Trophoblast cell (in vitro differentiated cells and primary cell): ENCODE measurements at regions not wholly inside any gene's neighbourhood (a gene's known extent, or its start where the extent isn't known, plus 50 kb on each side); places are given as distances from the start of the nearest gene placed in this dataset.
A peak's percentile ranks its signal among the peaks of the same experiment; 100 is the strongest.

ENCODE experiments used
- DNase-seq, 2 donors: peaks; one replicate each; pipeline ENCODE4 v3.0.0-alpha.2; 2016
- H2AFZ ChIP-seq: 2 replicates; pipeline ENCODE4 v1.6.1; 2013; ENCODE audit warnings: low read length, moderate library complexity, mild to moderate bottlenecking; ENCODE audit not compliant: insufficient read depth, poor library complexity
- H2AK5ac ChIP-seq: 2 replicates; pipeline ENCODE4 v1.6.1; 2013; ENCODE audit warnings: mild to moderate bottlenecking, low read length
- H2BK120ac ChIP-seq: 2 replicates; pipeline ENCODE4 v1.6.1; 2013; ENCODE audit warnings: low read length, mild to moderate bottlenecking, moderate library complexity; ENCODE audit not compliant: insufficient read depth, poor library complexity
- H2BK12ac ChIP-seq: 2 replicates; pipeline ENCODE4 v1.6.1; 2013; ENCODE audit warnings: mild to moderate bottlenecking, low read length, moderate library complexity
- H2BK5ac ChIP-seq: 2 replicates; pipeline ENCODE4 v1.6.1; 2013; ENCODE audit warnings: low read length, low read depth, moderate library complexity, mild to moderate bottlenecking; ENCODE audit not compliant: poor library complexity
- H3K14ac ChIP-seq: 2 replicates; pipeline ENCODE4 v1.6.1; 2013; ENCODE audit warnings: mild to moderate bottlenecking, low read length
- H3K18ac ChIP-seq: 2 replicates; pipeline ENCODE4 v1.6.1; 2013; ENCODE audit warnings: mild to moderate bottlenecking, low read length
- H3K23ac ChIP-seq: 2 replicates; pipeline ENCODE4 v1.6.1; 2013; ENCODE audit warnings: low read length
- H3K27ac ChIP-seq: 2 replicates; pipeline ENCODE4 v1.5.1; 2013; ENCODE audit warnings: low read depth, mild to moderate bottlenecking, inconsistent platforms, low read length, moderate library complexity
- H3K27me3 ChIP-seq: 2 replicates; pipeline ENCODE4 v1.6.1; 2013; ENCODE audit warnings: inconsistent platforms, mild to moderate bottlenecking, low read length, moderate library complexity; ENCODE audit not compliant: insufficient read depth
- H3K36me3 ChIP-seq, 2 experiments: 1 replicate in 1 of 2; 2 replicates in 1 of 2; pipeline ENCODE4 v1.6.1; 2013; ENCODE audit warnings: low read length in 2 of 2, mild to moderate bottlenecking in 2 of 2, moderate library complexity in 1 of 2; ENCODE audit not compliant: insufficient read depth in 2 of 2, control insufficient read depth in 1 of 2
- H3K4ac ChIP-seq: 2 replicates; pipeline ENCODE4 v1.6.1; 2013; ENCODE audit warnings: low read depth, mild to moderate bottlenecking, low read length, moderate library complexity
- H3K4me1 ChIP-seq, 2 experiments: 1 replicate in 1 of 2; 2 replicates in 1 of 2; pipeline ENCODE4 v1.6.1; 2013; ENCODE audit warnings: low read length in 2 of 2, mild to moderate bottlenecking in 2 of 2, moderate library complexity in 1 of 2; ENCODE audit not compliant: insufficient read depth in 2 of 2, control insufficient read depth in 1 of 2
- H3K4me2 ChIP-seq: 2 replicates; pipeline ENCODE4 v1.6.1; 2013; ENCODE audit warnings: inconsistent platforms, mild to moderate bottlenecking, low read length, moderate library complexity
- H3K4me3 ChIP-seq: 2 replicates; pipeline ENCODE4 v1.5.1; 2013; ENCODE audit warnings: mild to moderate bottlenecking, low read depth, low read length, inconsistent platforms
- H3K79me1 ChIP-seq: one replicate; pipeline ENCODE4 v1.6.1; 2013; ENCODE audit warnings: low read length
- H3K79me2 ChIP-seq: 2 replicates; pipeline ENCODE4 v1.6.1; 2013; ENCODE audit warnings: low read length, mild to moderate bottlenecking; ENCODE audit not compliant: control insufficient read depth, insufficient read depth, poor library complexity
- H3K9ac ChIP-seq: 2 replicates; pipeline ENCODE4 v1.6.1; 2013; ENCODE audit warnings: mild to moderate bottlenecking, low read length
- H3K9me3 ChIP-seq: 2 replicates; pipeline ENCODE4 v1.6.1; 2013; ENCODE audit warnings: low read depth, mild to moderate bottlenecking, control low read depth, inconsistent platforms, low read length; ENCODE audit not compliant: insufficient read depth
- H4K12ac ChIP-seq: 2 replicates; pipeline ENCODE4 v1.6.1; 2013; ENCODE audit warnings: low read depth, mild to moderate bottlenecking, low read length, moderate library complexity
- H4K8ac ChIP-seq: 2 replicates; pipeline ENCODE4 v1.6.1; 2013; ENCODE audit warnings: low read depth, mild to moderate bottlenecking, low read length, moderate library complexity
- H4K91ac ChIP-seq: one replicate; pipeline ENCODE4 v1.6.1; 2013; ENCODE audit warnings: low read depth, mild to moderate bottlenecking, low read length, moderate library complexity
- whole genome bisulfite sequencing: extraction: QIAGEN DNeasy Blood & Tissue Kit; methylation state at CpG from one replicate; pipeline ENCODE4 v1.1.7; 2013; ENCODE audit warnings: missing lambda C conversion rate; ENCODE audit not compliant: insufficient read length, insufficient coverage; ENCODE audit errors: extremely low coverage; 5-methylcytosine and 5-hydroxymethylcytosine counted together

DNA sequence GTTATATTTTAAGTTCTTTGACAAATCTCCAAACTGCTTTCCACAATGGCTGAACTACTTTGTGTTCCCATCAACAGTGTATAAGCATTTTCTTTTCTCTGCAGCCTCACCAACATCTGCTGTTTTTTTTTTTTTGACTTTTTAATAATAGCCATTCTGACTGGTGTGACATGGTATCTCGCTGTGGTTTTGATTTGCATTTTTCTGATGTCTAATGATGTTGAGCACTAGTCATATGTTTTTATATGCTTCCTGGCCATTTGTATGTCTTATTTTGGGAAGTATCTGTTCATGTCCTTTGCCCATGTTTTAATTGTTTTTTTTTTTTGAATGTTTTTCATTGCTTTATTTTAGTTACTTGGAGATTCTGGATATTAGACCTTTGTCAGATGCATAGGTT is 196.6 kb downstream of the PLK2 start:
- Histone ChIP-seq H3K4me3 (no peak overlapping the region), H3K23ac (no peak overlapping the region), H3K27ac (no peak overlapping the region), H3K9me3 (no peaks in the 10 kb centered on the region), H4K91ac (no peak overlapping the region), H3K27me3 (no peaks in the 10 kb centered on the region), H3K4me1 (peaks cover 2 to 3% of the 10 kb centered on the region in 2 experiments), H2BK12ac (no peak overlapping the region), H3K79me1 (peaks cover 7% of the 10 kb centered on the region), H3K14ac (no peak overlapping the region), H4K12ac (no peak overlapping the region), H3K79me2 (no peaks in the 10 kb centered on the region), H3K4ac (no peak overlapping the region), H2BK120ac (no peak overlapping the region), H3K36me3 (no peaks in the 10 kb centered on the region), H4K8ac (no peak overlapping the region), H2AFZ (no peak overlapping the region), H2AK5ac (no peak overlapping the region), H3K9ac (no peak overlapping the region), H3K18ac (no peak overlapping the region), H3K4me2 (no peak overlapping the region), H2BK5ac (no peak overlapping the region)
- no CpG with 5 or more reads among the region's 1 CpG for WGBS
- DNase-seq = no peak

DNA sequence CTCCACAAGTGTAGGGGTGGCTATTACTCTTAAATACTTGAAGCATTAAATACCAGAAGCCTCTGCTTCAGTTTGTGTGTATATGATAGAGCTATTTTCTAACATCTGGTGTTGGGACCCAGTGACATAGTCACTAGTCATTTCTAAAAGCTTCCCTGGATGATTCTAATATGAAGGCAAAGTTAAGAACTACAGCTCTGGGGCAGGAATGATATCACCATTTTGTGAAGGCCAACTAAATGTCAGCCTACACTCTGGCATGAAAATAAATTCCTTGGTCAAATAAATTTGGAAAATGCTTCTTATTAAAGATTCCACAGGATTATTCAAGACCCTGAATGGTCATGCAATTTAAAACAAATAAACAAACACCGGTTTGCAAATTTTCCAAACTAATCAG is 197.7 kb downstream of the PLK2 start:
- no peak overlapping the region for H2BK12ac ChIP-seq
- no peak overlapping the region for H4K8ac ChIP-seq
- H3K27ac ChIP-seq = no peak overlapping the region
- no peak overlapping the region for H3K4me3 ChIP-seq
- H3K9ac ChIP-seq = no peak overlapping the region
- H4K91ac ChIP-seq = no peak overlapping the region
- peaks cover 2 to 3% of the 10 kb centered on the region in 2 experiments for H3K4me1 ChIP-seq
- no peak for DNase-seq
- H4K12ac ChIP-seq = no peak overlapping the region
- H3K79me2 ChIP-seq = no peaks in the 10 kb centered on the region
- no peak overlapping the region for H3K4ac ChIP-seq
- H3K23ac ChIP-seq = no peak overlapping the region
- no peak overlapping the region for H2AFZ ChIP-seq
- H3K9me3 ChIP-seq = no peaks in the 10 kb centered on the region
- H2BK120ac ChIP-seq = no peak overlapping the region
- H3K36me3 ChIP-seq = no peaks in the 10 kb centered on the region
- no peak overlapping the region for H2AK5ac ChIP-seq
- H3K14ac ChIP-seq = no peak overlapping the region
- WGBS = no CpG with 5 or more reads among the region's 1 CpG
- no peak overlapping the region for H3K18ac ChIP-seq
- H3K4me2 ChIP-seq = no peak overlapping the region
- peaks cover 7% of the 10 kb centered on the region for H3K79me1 ChIP-seq
- no peaks in the 10 kb centered on the region for H3K27me3 ChIP-seq
- H2BK5ac ChIP-seq = no peak overlapping the region

DNA sequence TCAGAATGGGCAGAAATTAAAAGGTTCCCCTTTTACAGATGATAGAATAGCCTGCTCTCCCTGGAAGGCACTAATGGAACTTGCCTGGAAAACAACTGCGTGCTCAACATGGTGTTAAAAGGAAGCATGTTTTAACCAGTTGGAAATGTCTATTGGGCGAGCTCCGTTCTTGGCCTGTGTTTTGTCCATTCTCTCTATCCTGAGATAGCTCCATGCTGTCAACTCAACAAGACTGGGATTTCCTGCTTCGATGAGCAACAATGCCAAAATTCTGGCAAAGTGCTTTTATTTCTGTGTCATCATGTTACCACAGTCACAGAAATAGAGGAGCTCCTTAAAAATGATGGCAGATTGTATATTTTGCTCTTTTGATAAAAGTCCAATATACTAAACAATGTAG is 198.3 kb downstream of the PLK2 start:
- H2BK120ac ChIP-seq = no peak overlapping the region
- H3K4me1 ChIP-seq = peaks cover 2 to 3% of the 10 kb centered on the region in 2 experiments
- H3K36me3 ChIP-seq = no peaks in the 10 kb centered on the region
- no peaks in the 10 kb centered on the region for H3K79me2 ChIP-seq
- H4K91ac ChIP-seq = no peak overlapping the region
- H3K9ac ChIP-seq = no peak overlapping the region
- H2BK12ac ChIP-seq = no peak overlapping the region
- no CpG with 5 or more reads among the region's 4 CpGs for WGBS
- H3K79me1 ChIP-seq = peaks cover 7% of the 10 kb centered on the region
- H2AFZ ChIP-seq = no peak overlapping the region
- H2AK5ac ChIP-seq = no peak overlapping the region
- H3K4me2 ChIP-seq = no peak overlapping the region
- H3K9me3 ChIP-seq = no peaks in the 10 kb centered on the region
- no peak overlapping the region for H3K4ac ChIP-seq
- no peak overlapping the region for H2BK5ac ChIP-seq
- peak in 1 of 2 donors; percentile 2 for DNase-seq
- H3K23ac ChIP-seq = no peak overlapping the region
- H3K27me3 ChIP-seq = no peaks in the 10 kb centered on the region
- no peak overlapping the region for H4K8ac ChIP-seq
- no peak overlapping the region for H3K18ac ChIP-seq
- no peak overlapping the region for H3K4me3 ChIP-seq
- no peak overlapping the region for H3K14ac ChIP-seq
- H3K27ac ChIP-seq = peak overlapping the region; percentile 9
- H4K12ac ChIP-seq = no peak overlapping the region

DNA sequence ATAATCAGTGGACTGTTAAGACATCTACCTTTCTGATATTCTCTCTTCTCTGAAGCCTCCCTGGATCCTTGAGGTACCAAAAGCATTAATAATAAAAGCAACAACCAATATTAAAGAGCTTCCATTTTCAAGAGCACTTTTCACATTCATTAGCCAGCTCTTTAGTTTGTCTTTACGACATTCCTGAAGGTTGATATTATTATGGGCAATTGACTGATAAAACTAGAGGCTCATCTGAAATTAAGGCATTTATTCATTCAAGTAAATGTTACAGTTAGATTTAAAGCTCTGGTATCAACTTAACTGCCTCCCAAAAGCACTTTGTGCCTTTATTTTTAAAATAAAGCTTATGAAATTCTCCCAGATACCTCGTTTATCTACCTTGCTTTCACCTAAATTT is 199.6 kb downstream of the PLK2 start:
- no CpG with 5 or more reads among the region's 2 CpGs for WGBS
- no peaks in the 10 kb centered on the region for H3K9me3 ChIP-seq
- no peak overlapping the region for H2BK5ac ChIP-seq
- no peak overlapping the region for H3K4me2 ChIP-seq
- no peak overlapping the region for H3K23ac ChIP-seq
- H3K27ac ChIP-seq = peak overlapping the region; percentile 47
- no peak overlapping the region for H2BK12ac ChIP-seq
- no peak overlapping the region for H4K91ac ChIP-seq
- no peak overlapping the region for H2AK5ac ChIP-seq
- H3K4ac ChIP-seq = no peak overlapping the region
- no peak overlapping the region for H3K18ac ChIP-seq
- peaks cover 2 to 3% of the 10 kb centered on the region in 2 experiments for H3K4me1 ChIP-seq
- H3K14ac ChIP-seq = no peak overlapping the region
- no peak overlapping the region for H4K8ac ChIP-seq
- H3K79me2 ChIP-seq = no peaks in the 10 kb centered on the region
- no peak for DNase-seq
- H2BK120ac ChIP-seq = no peak overlapping the region
- H3K79me1 ChIP-seq = peaks cover 7% of the 10 kb centered on the region
- no peaks in the 10 kb centered on the region for H3K27me3 ChIP-seq
- no peak overlapping the region for H3K4me3 ChIP-seq
- no peak overlapping the region for H3K9ac ChIP-seq
- no peak overlapping the region for H2AFZ ChIP-seq
- no peak overlapping the region for H4K12ac ChIP-seq
- no peaks in the 10 kb centered on the region for H3K36me3 ChIP-seq
